ENCODE measurements at regions not wholly inside any gene's neighbourhood (a gene's known extent, or its start where the extent isn't known, plus 50 kb on each side); places are given as distances from the start of the nearest gene placed in this dataset.

- ChIA-PET CTCF (no interaction called here), POLR2A (no interaction called here)
- Histone ChIP-seq H3K4me3 (replicated peaks in 1 of 3; ENCODE audit: insufficient read depth in 1 of 3, low read depth in 1 of 3, low read length in 3 of 3) (no peak overlapping the region), H3K79me2 (ENCODE audit: control insufficient read depth, insufficient read depth, low read length) (peaks cover 2% of the 10 kb centered on the region), H2AFZ (ENCODE audit: low read depth, low read length) (no peak overlapping the region), H3K36me3 (ENCODE audit: control insufficient read depth in 2 of 2, extremely low read depth in 1 of 2, insufficient read depth in 2 of 2, low read length in 2 of 2) (no peaks in the 10 kb centered on the region), H3K27ac (ENCODE audit: insufficient read depth, low read depth, low read length) (no peak overlapping the region), H3K9ac (replicated peaks; ENCODE audit: extremely low read depth, insufficient read depth, low read length) (no peak overlapping the region), H3K9me1 (replicated peaks; ENCODE audit: control insufficient read depth, extremely low read depth, insufficient read depth, low read length) (no peaks in the 10 kb centered on the region), H3K4me2 (ENCODE audit: insufficient read depth, low read length) (no peak overlapping the region), H3K4me1 (ENCODE audit: control insufficient read depth, extremely low read depth, insufficient read depth, low read length) (peaks cover 41% of the 10 kb centered on the region), H3K9me3 (replicated peaks; ENCODE audit: control insufficient read depth, insufficient read depth, low read length) (no peaks in the 10 kb centered on the region), H4K20me1 (replicated peaks; ENCODE audit: control insufficient read depth, extremely low read depth, insufficient read depth, low read length) (no peaks in the 10 kb centered on the region), H3K27me3 (ENCODE audit: control insufficient read depth in 2 of 2, insufficient read depth in 2 of 2, low read length in 2 of 2) (no peaks in the 10 kb centered on the region)
- dilution Hi-C loops (cut with MboI; ENCODE audit: extremely low pct_ligation_motif_present, low sequenced_read_pairs) (loop anchor here (25.0 kb wide), 1 partner anchor 180 kb away; no protein-coding TSS in a partner anchor), intact Hi-C loops (cut with micrococcal nuclease) (no loop called here)
- BruUV-seq (replicated peaks) = no TSS peak
- TF ChIP-seq FOS (IDR thresholded peaks at IDR 0.05; ENCODE audit: borderline replicate concordance, insufficient read depth, low read length) (no peak), CTCF (IDR thresholded peaks at IDR 0.05; ENCODE audit: extremely low read depth in 1 of 2, insufficient read depth in 1 of 2, low read depth in 1 of 2, low read length in 2 of 2) (no peak), EZH2 (IDR thresholded peaks at IDR 0.05; ENCODE audit: borderline replicate concordance, low read depth, low read length, severe bottlenecking) (no peak), MYC (IDR thresholded peaks at IDR 0.05; ENCODE audit: low read depth, low read length) (no peak), MAX (IDR thresholded peaks at IDR 0.05; ENCODE audit: insufficient read depth, insufficient read length) (no peak), POLR2AphosphoS5 (IDR thresholded peaks at IDR 0.05; ENCODE audit: insufficient read depth, low read depth, low read length) (no peak)
- DNase-seq (ENCODE audit: low read depth, low spot score) = no peak
- no peak for FAIRE-seq
These were observed 213.3 kb upstream of the THBS1 start for GRCh38 chr15:39367596-39367995.

- no peaks in the 10 kb centered on the region for H3K27me3 ChIP-seq (ENCODE audit: control insufficient read depth in 2 of 2, insufficient read depth in 2 of 2, low read length in 2 of 2)
- no peaks in the 10 kb centered on the region for H3K9me3 ChIP-seq (replicated peaks; ENCODE audit: control insufficient read depth, insufficient read depth, low read length)
- H2AFZ ChIP-seq (ENCODE audit: low read depth, low read length) = no peak overlapping the region
- TF ChIP-seq POLR2A (IDR thresholded peaks at IDR 0.05; ENCODE audit: low read depth, low read length) (no peak), POLR2AphosphoS5 (IDR thresholded peaks at IDR 0.05; ENCODE audit: insufficient read depth, low read depth, low read length) (no peak), JUN (IDR thresholded peaks at IDR 0.05; ENCODE audit: borderline replicate concordance, insufficient read depth, insufficient read length, low read depth) (no peak), GATA2 (IDR thresholded peaks at IDR 0.05; ENCODE audit: insufficient read depth, insufficient read length, low read depth, low read length) (no peak), CTCF (IDR thresholded peaks at IDR 0.05; ENCODE audit: extremely low read depth in 1 of 2, insufficient read depth in 1 of 2, low read depth in 1 of 2, low read length in 2 of 2) (no peak)
- H3K4me3 ChIP-seq (replicated peaks in 1 of 3; ENCODE audit: insufficient read depth in 1 of 3, low read depth in 1 of 3, low read length in 3 of 3) = no peak overlapping the region
- no TSS peak for BruUV-seq (replicated peaks)
- H3K9me1 ChIP-seq (replicated peaks; ENCODE audit: control insufficient read depth, extremely low read depth, insufficient read depth, low read length) = no peaks in the 10 kb centered on the region
- FAIRE-seq (no peak), DNase-seq (ENCODE audit: low read depth, low spot score) (no peak)
- POLR2A ChIA-PET = no interaction called here
- H3K36me3 ChIP-seq (ENCODE audit: control insufficient read depth in 2 of 2, extremely low read depth in 1 of 2, insufficient read depth in 2 of 2, low read length in 2 of 2) = no peaks in the 10 kb centered on the region
- peaks cover 22% of the 10 kb centered on the region for H3K4me1 ChIP-seq (ENCODE audit: control insufficient read depth, extremely low read depth, insufficient read depth, low read length)
- H3K9ac ChIP-seq (replicated peaks; ENCODE audit: extremely low read depth, insufficient read depth, low read length) = no peak overlapping the region
- no peaks in the 10 kb centered on the region for H4K20me1 ChIP-seq (replicated peaks; ENCODE audit: control insufficient read depth, extremely low read depth, insufficient read depth, low read length)
- H3K4me2 ChIP-seq (ENCODE audit: insufficient read depth, low read length) = no peak overlapping the region
- intact Hi-C loops (cut with micrococcal nuclease) = no loop called here
- H3K27ac ChIP-seq (ENCODE audit: insufficient read depth, low read depth, low read length) = no peak overlapping the region
- H3K79me2 ChIP-seq (ENCODE audit: control insufficient read depth, insufficient read depth, low read length) = peaks cover under 1% of the 10 kb centered on the region
- CTCF ChIA-PET = no interaction called here
- dilution Hi-C loops (cut with MboI; ENCODE audit: extremely low pct_ligation_motif_present, low sequenced_read_pairs) = loop anchor here (25.0 kb wide), 1 partner anchor 182 kb away; no protein-coding TSS in a partner anchor
These were observed 211.1 kb upstream of the THBS1 start for GRCh38 chr15:39369768-39370167.

Measured in endothelial cell of umbilical vein (primary cell).